ENCODE measurements at regions not wholly inside any gene's neighbourhood (a gene's known extent, or its start where the extent isn't known, plus 50 kb on each side); places are given as distances from the start of the nearest gene placed in this dataset.
A peak's percentile ranks its signal among the peaks of the same experiment; 100 is the strongest.

DNA sequence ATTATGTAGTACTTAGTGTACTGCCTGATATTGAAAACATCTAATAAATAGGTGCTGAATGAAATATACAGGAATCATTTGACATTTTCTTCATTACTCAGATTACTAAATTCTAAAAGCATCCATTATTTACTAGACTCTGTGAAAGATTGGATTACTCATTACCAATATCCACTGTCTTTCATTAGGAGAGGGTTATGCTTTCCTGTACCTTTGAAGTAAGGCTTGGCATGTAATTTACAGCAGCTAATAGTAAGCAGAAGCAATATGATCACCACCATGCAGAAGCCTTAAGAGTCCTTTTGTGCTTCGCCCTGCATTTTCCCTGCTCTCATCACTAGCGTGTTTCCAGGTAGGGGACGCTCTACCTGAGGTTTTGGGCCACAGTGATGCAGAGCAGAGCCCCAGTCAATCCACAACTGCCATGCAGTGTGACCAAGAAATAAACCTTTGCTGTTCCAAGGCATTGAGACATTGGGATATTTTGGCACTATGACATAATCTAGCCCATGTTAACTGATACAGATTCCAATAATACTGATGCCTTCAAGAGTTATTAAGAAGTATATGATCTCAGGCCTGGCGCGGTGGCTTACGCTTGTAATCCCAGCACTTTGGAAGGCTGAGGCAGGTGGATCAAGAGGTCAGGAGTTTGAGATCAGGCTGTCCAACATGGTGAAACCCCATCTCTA lies 502.8 kb upstream of the MARCKS start:
- TF ChIP-seq, protein P1, sequence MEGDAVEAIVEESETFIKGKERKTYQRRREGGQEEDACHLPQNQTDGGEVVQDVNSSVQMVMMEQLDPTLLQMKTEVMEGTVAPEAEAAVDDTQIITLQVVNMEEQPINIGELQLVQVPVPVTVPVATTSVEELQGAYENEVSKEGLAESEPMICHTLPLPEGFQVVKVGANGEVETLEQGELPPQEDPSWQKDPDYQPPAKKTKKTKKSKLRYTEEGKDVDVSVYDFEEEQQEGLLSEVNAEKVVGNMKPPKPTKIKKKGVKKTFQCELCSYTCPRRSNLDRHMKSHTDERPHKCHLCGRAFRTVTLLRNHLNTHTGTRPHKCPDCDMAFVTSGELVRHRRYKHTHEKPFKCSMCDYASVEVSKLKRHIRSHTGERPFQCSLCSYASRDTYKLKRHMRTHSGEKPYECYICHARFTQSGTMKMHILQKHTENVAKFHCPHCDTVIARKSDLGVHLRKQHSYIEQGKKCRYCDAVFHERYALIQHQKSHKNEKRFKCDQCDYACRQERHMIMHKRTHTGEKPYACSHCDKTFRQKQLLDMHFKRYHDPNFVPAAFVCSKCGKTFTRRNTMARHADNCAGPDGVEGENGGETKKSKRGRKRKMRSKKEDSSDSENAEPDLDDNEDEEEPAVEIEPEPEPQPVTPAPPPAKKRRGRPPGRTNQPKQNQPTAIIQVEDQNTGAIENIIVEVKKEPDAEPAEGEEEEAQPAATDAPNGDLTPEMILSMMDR (conservative IDR thresholded peaks at IDR 0.05), result no peak
- H3K27ac ChIP-seq, result no peak overlapping the region

DNA sequence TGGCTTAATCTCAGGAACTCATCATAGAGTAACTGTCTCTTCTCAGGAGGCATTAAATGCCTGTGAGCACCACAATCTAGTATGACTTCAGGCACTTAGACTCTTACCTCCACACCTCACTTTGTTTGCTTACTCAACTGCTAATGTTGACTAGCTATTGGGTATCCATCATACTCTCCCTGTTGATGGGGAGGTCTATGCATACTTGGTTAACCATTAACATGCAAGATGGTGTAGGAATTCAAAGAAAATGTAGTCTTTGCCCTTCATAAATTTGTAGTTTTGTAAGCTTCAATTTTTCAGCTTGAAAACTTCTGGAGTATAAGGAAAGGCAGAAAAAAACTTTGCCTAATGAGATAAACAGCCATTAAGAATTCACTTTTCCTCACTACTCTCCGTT lies 501.0 kb upstream of the MARCKS start:
- TF ChIP-seq, protein P1 (conservative IDR thresholded peaks at IDR 0.05), result no peak
- no peak overlapping the region for H3K27ac ChIP-seq

DNA sequence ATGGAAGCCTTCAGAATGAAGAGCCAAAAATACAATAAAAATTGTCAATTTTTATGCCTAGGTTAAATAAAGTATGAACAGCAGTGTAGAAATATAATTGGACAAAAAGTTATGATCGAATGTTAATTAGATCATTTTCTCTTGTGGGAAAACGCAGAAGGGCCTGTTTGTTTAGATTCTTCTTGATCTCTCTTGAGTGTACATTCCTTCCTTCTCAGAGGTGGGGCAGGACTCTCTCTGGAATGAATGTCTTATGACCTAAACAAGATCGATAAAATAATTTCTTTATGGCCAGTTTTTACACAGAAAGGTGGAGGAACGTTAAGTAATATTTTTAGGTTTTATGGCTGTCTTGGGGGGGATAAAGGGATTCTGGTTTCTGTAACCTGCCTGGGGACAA lies 500.1 kb upstream of the MARCKS start:
- TF ChIP-seq, protein P1 (conservative IDR thresholded peaks at IDR 0.05), result no peak
- no peak overlapping the region for H3K27ac ChIP-seq

DNA sequence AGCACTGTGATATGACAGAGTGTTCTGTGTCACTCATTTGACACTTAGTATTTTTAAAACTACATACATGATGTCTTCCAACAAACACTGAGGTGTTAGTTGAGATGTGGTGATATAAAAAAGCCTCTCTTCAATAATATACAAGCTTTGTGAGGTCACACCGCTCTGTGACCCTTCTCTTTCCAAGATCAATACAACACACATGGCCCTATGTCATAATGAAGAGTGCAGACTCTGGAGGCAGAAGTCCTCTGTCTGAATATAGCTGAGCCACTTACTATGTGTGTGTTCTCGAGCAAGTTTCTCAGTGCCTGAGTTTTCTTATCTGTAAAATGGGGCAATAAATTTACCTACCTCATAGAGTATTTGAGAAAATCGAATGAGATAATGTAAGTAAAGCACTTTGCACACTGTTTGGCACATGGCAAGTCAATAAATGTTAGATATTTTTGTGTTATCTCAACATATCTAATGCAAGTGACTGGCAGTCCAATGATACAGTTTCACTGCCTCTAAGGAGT lies 499.0 kb upstream of the MARCKS start:
- TF ChIP-seq, protein P1 (conservative IDR thresholded peaks at IDR 0.05), result no peak
- H3K27ac ChIP-seq, result no peak overlapping the region

DNA sequence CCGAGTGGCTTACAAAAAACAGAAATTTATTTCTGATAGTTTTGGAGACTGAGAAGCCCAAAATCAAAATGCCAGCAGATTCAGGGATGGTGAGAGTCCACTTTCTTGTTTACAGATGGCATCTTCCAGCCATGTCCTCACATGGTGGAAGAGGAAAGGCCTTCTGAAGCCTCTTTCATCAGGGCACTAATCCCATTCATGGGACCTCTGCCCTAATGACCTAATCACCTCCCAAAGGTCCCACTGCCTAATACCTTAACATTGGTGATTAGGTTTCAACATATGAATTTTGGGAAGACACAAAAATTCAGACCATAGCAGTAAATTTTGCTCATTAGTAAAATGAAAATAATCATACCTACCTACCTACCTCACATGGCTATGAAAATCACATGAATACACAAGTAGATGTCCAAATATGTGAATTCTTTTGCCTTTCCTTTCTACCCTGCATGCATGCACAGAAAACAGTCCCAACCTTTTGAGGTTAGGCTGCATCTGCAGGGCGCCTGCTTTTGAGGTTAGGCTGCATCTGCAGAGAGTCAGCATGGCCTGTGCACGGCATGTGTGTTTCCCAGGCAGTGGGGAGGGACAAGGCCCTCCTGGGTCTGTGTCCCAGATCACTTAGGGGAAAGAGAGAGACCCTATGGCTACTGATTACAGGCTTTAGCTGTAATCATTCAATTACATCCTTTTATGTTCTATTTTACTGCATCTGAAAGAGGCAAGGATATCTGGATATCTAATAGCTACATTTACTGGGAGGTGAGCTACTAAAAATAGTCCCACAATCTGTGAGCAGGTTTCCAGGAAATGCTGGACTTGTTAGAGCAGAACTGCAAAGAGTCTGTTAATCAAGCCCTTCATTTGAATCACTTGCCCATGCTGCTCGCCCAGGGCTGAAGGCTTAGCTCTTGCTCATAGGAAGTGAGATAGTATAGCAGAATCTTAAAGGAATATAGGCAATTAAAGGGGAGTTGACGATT lies 497.7 kb upstream of the MARCKS start:
- TF ChIP-seq, protein P1 (conservative IDR thresholded peaks at IDR 0.05), result no peak
- peak overlapping the region; percentile 47 for H3K27ac ChIP-seq

DNA sequence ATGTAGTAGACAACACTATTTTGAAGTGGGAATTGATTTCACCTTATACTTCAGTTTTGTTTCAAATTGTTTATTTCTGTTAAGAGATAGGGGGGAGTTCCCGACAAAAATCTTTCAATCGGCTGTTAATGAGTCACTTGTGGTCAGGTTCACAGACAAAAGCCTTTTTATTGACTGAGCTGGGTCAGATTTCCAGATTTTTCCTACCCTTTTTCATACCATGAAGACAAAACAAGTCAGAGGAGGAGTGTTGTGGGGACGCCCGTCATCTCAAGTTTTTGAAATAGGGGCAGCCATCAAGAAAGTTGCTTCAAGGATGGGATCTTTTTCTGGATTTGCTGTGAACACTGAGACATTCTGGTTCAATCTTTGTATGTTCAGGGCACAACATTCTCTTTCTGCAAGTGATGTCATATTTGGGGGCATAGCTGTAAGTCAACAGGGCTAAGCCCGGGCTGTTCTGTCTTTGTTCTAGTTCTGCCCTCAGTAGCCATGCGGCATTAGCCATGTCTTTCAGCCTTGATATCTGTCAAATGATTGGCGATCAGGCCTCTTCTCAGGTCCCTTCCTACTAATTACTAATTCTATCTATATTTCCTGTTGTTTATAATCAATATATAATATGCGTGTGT lies 496.0 kb upstream of the MARCKS start:
- TF ChIP-seq, protein P1 (conservative IDR thresholded peaks at IDR 0.05), result no peak
- no peak overlapping the region for H3K27ac ChIP-seq
